Right lobe of liver (tissue), 6 donors: ENCODE measurements at regions not wholly inside any gene's neighbourhood (a gene's known extent, or its start where the extent isn't known, plus 50 kb on each side); places are given as distances from the start of the nearest gene placed in this dataset.
"Not testable (repeated sequence)": the region's sequence is repeated elsewhere in the genome, so short reads cannot be mapped to it uniquely, and the experiment has no call there.

Source experiments
- ATAC-seq, 4 donors: fragments of 200-7000 bp; cut with Tn5 transposase; one replicate each; pipeline ENCODE4 v1.9.1; 2020; ENCODE audit warnings: mild to moderate bottlenecking in 4 of 4, moderate library complexity in 4 of 4
- DNase-seq, 3 donors: peaks; one replicate each; pipeline ENCODE4 v3.0.0-alpha.2; 2020
- H3K27ac ChIP-seq, 3 donors: fragments of 200-600 bp; one replicate each; pipeline ENCODE4 v1.8.0; 2022
- H3K27me3 ChIP-seq, 2 donors: fragments of 200-600 bp; one replicate each; pipeline ENCODE4 v1.8.0; 2022
- H3K36me3 ChIP-seq, 4 donors: fragments of 200-600 bp; sonication (generic) in 1 of 4; one replicate each; pipeline versions ENCODE4 v1.5.1 to v1.8.0; 2017 to 2022; ENCODE audit warnings: control low read depth in 1 of 4
- H3K4me1 ChIP-seq, 4 donors: fragments of 200-600 bp; sonication (generic) in 1 of 4; one replicate each; pipeline versions ENCODE4 v1.5.1 to v1.8.0; 2017 to 2022; ENCODE audit warnings: control low read depth in 1 of 4
- H3K4me3 ChIP-seq, 3 donors: fragments of 200-600 bp; one replicate each; pipeline ENCODE4 v1.8.0; 2022
- H3K9me3 ChIP-seq, 4 donors: fragments of 200-600 bp; sonication (generic) in 1 of 4; one replicate each; pipeline versions ENCODE4 v1.5.1 to v1.8.0; 2017 to 2022; ENCODE audit warnings: control low read depth in 1 of 4
- POLR2A ChIP-seq: fragments of 450-650 bp; IDR thresholded peaks from one replicate; pipeline ENCODE4 v1.6.1; 2017; ENCODE audit warnings: antibody characterized with exemption, mild to moderate bottlenecking
- WGBS: methylation state at CpG from one replicate; pipeline ENCODE4 v1.1.6; 2018; ENCODE audit warnings: low coverage, low lambda C conversion rate; ENCODE audit not compliant: insufficient coverage; ENCODE audit errors: missing lambda C conversion rate; 5-methylcytosine and 5-hydroxymethylcytosine counted together
- intact Hi-C, 2 donors: fragments of 100-400 bp; cut with DNase I; formaldehyde crosslinking; loops; one replicate each; pipeline versions ENCODE4 v1.11.2 to v1.14.1; 2022
- TF ChIP-seq, protein P1 (sequence below), 4 donors: fragments of 200-600 bp in 3 of 4; fragments of 450-650 bp in 1 of 4; IDR thresholded peaks; one replicate each; pipeline versions ENCODE4 v1.5.1 to v1.8.0; 2016 to 2022; ENCODE audit warnings: antibody characterized with exemption in 4 of 4, mild to moderate bottlenecking in 2 of 4
- donor health status: DM: no; HTN: yes; CAD: no.
- donor health status: DM: no; HTN: no; CAD: no.
- donor health status: DM: no; HTN: no; CAD: no.
- donor health status: DM: no; HTN: yes; CAD: no.
- donor health status: DM: no; HTN: yes; CAD: no.

DNA sequence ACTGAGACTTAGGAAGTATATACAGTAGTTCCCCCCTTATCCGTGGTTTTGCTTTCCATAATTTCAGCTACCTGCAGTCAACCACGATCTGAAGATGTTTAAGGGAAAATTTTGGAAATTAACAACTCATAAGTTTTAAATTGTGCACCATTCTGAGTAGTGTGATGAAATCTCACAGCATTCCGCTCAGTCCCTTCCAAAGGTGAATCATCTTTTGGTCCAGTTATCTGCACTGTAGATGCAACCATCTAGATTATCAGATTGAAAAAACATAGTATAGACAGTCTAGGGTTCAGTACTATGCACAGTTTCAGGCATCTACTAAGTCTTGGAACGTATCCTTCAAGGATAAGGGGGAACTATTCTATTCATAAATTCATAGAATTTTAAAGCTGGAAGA lies 109.0 kb downstream of the ANXA3 start:
- H3K4me3 ChIP-seq = no peak overlapping the region
- H3K9me3 ChIP-seq = no peaks in the 10 kb centered on the region
- H3K27me3 ChIP-seq = no peaks in the 10 kb centered on the region
- no peaks in the 10 kb centered on the region for H3K36me3 ChIP-seq
- ATAC-seq (no peak), DNase-seq (no peak)
- intact Hi-C loops = no loop called here
- WGBS = 72% methylated on average over 4 of the region's 4 CpGs
- H3K4me1 ChIP-seq = peaks cover 0 to 18% (median 0%) of the 10 kb centered on the region in 4 donors
- no peak overlapping the region for H3K27ac ChIP-seq
- TF ChIP-seq POLR2A = no peak
- TF ChIP-seq, protein P1, sequence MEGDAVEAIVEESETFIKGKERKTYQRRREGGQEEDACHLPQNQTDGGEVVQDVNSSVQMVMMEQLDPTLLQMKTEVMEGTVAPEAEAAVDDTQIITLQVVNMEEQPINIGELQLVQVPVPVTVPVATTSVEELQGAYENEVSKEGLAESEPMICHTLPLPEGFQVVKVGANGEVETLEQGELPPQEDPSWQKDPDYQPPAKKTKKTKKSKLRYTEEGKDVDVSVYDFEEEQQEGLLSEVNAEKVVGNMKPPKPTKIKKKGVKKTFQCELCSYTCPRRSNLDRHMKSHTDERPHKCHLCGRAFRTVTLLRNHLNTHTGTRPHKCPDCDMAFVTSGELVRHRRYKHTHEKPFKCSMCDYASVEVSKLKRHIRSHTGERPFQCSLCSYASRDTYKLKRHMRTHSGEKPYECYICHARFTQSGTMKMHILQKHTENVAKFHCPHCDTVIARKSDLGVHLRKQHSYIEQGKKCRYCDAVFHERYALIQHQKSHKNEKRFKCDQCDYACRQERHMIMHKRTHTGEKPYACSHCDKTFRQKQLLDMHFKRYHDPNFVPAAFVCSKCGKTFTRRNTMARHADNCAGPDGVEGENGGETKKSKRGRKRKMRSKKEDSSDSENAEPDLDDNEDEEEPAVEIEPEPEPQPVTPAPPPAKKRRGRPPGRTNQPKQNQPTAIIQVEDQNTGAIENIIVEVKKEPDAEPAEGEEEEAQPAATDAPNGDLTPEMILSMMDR (IDR thresholded peaks at IDR 0.05) = no peak

DNA sequence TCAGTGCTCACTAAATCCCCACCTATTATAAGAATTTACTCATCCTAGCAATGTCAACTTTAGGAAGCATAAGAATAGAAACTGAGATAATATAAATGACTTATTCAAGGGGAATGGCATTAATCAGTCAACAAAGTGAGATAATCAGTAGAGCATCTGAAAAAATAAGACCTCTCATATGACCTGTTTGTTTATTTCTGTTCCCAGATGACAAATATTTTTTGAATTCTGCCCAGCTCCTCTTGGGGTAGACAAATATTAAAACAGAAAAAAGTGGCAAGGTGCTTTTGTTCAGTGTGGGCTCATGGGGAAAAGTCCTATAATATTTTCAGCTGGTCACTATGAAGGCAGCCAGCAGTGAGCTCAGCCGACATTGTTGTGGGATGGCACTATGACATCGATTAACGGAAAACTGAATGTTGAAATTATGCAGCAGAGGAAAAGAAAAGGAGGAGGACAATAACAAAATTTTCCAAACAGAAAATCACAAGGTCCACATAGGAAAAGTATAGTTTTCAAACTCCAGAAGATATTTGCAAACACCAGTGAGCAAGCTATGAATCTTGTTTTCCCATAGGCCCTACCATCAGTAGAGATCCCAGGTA lies 109.6 kb downstream of the ANXA3 start:
- intact Hi-C loops = no loop called here
- H3K27me3 ChIP-seq = no peaks in the 10 kb centered on the region
- 50% methylated on average over 1 of the region's 3 CpGs for WGBS
- no peak for TF ChIP-seq POLR2A
- TF ChIP-seq, protein P1 (IDR thresholded peaks at IDR 0.05) = no peak
- no peaks in the 10 kb centered on the region for H3K36me3 ChIP-seq
- H3K4me1 ChIP-seq = peaks cover 0 to 18% (median 0%) of the 10 kb centered on the region in 4 donors
- DNase-seq (no peak), ATAC-seq (no peak)
- H3K27ac ChIP-seq = peak overlapping the region in 2 of 3 donors; percentile 44 to 48
- H3K9me3 ChIP-seq = no peaks in the 10 kb centered on the region
- no peak overlapping the region for H3K4me3 ChIP-seq

DNA sequence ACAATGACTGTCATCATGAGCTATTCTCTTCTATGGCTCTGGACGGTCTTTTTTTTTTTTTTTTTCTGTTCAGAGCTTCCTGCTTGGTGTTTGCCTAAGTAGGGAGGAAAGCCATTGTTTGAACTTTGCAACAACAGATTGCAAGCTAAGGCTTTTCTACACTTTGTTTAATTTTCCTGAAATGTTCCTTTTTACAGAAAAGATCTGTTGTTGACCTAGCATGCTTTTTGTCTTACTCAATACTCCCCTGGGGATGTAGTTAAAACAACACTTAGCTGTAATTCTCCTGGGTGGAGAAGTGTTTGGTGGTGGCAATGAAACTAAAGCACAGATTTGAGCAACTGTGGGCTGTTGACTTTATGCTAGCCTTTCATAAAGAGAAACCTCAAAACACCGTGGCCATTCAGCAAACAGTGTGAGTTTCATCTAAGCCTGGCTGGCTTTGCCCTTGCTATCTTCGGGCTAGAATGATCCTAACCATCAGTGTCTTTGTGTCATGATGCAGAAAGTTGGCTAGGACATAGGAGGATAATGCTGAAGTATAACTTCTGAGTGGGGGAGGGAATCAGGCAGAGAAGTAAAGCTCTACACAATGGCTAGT lies 110.5 kb downstream of the ANXA3 start:
- Histone ChIP-seq H3K27ac (peak overlapping the region in 2 of 3 donors; percentile 44 to 48), H3K9me3 (no peaks in the 10 kb centered on the region), H3K4me1 (peaks cover 0 to 18% (median 0%) of the 10 kb centered on the region in 4 donors), H3K4me3 (no peak overlapping the region), H3K36me3 (no peaks in the 10 kb centered on the region), H3K27me3 (no peaks in the 10 kb centered on the region)
- no peak for TF ChIP-seq POLR2A
- TF ChIP-seq, protein P1 (IDR thresholded peaks at IDR 0.05) = no peak
- no peak for DNase-seq
- ATAC-seq = peak; percentile 69 to 78 (median 76)
- intact Hi-C loops = no loop called here
- 6% methylated on average over 3 of the region's 3 CpGs for WGBS

DNA sequence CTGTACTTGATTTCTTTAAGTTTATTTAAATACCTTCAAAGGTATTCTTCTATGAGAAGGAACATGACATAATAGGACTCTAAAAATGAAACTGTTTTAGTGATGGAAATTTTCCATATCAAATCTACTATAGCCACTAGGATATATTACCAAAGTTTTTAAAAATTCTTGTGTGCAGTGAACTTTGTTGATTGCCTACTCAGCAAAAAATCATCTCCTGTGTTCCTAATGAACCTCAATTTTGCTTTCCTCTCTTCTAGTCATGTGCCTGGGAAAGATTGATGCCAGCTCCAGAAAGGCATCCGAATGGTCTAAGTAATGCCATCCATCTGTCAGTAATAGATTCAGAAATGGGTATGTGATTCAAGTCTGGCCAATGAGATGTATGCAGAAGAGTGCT lies 111.1 kb downstream of the ANXA3 start:
- ATAC-seq (no peak), DNase-seq (no peak)
- 88% methylated on average over 1 of the region's 1 CpG for WGBS
- TF ChIP-seq, protein P1 (IDR thresholded peaks at IDR 0.05) = no peak
- Histone ChIP-seq H3K4me1 (peaks cover 0 to 18% (median 0%) of the 10 kb centered on the region in 4 donors), H3K4me3 (no peak overlapping the region), H3K27ac (peak overlapping the region in 1 of 3 donors; percentile 48), H3K36me3 (no peaks in the 10 kb centered on the region), H3K27me3 (no peaks in the 10 kb centered on the region), H3K9me3 (no peaks in the 10 kb centered on the region)
- intact Hi-C loops = no loop called here

DNA sequence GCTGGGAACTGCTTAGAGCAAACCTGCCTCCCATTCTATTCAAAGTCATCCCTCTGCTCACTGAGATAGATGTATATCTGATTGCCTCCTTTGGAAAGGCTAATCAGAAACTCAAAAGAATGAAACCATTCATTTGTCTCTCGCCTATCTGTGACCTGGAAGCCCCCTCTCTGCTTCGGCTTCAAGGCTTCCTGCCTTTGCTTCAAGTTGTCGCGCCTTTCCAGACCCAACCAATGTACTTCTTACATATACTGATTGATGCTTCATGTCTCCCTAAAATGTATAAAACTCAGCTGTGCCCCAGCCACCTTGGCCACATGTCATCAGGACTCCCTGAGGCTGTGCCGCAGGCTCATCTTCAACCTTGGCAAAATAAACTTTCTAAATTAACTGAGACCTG lies 111.9 kb upstream of the BMP2K start:
- H3K27ac ChIP-seq, H3K9me3 ChIP-seq, DNase-seq, H3K36me3 ChIP-seq, H3K4me3 ChIP-seq, intact Hi-C loops, ATAC-seq, H3K27me3 ChIP-seq: not testable (repeated sequence)
- WGBS = 62% methylated on average over 5 of the region's 5 CpGs
- peaks cover 0 to 18% (median 0%) of the 10 kb centered on the region in 4 donors for H3K4me1 ChIP-seq
